ENCODE measurements at regions not wholly inside any gene's neighbourhood (a gene's known extent, or its start where the extent isn't known, plus 50 kb on each side); places are given as distances from the start of the nearest gene placed in this dataset.

- TF ChIP-seq CHD7 (IDR thresholded peaks at IDR 0.05; ENCODE audit: insufficient replicate concordance, low read length): no peak
- no peak for TF ChIP-seq GTF2F1 (IDR thresholded peaks at IDR 0.05; ENCODE audit: borderline replicate concordance, low read depth, low read length)
- peak in 1 of 2 experiments; percentile 46; a peak in 1 of 4 replicates for TF ChIP-seq RAD21 (IDR thresholded peaks at IDR 0.05 in 1 of 2, conservative IDR thresholded peaks at IDR 0.05 in 1 of 2; ENCODE audit: low read depth in 2 of 2, low read length in 2 of 2)
These were observed 416.0 kb downstream of the ICE1 start (continued) for GRCh38 chr5:5838493-5838892.

Measured in H1 (cell line).